ENCODE measurements at regions not wholly inside any gene's neighbourhood (a gene's known extent, or its start where the extent isn't known, plus 50 kb on each side); places are given as distances from the start of the nearest gene placed in this dataset.

GRCh38 chr14:95439881-95440280 lies 76.6 kb downstream of the SYNE3 start:
- Mint-ChIP-seq H3K27me3 (ENCODE audit: low read depth, unreplicated experiment) (peaks cover 5% of the 10 kb centered on the region), H3K9me3 (ENCODE audit: unreplicated experiment) (peaks cover 5% of the 10 kb centered on the region), H3K4me3 (ENCODE audit: unreplicated experiment) (no peak overlapping the region), H3K27ac (ENCODE audit: unreplicated experiment) (no peak overlapping the region), H3K4me1 (ENCODE audit: low read depth, unreplicated experiment) (peaks cover 14% of the 10 kb centered on the region), H3K36me3 (ENCODE audit: low read depth, unreplicated experiment) (peaks cover 2% of the 10 kb centered on the region)
- H3K4me2 ChIP-seq (ENCODE audit: low read length) = no peak overlapping the region
- FAIRE-seq (no peak), DNase-seq (ENCODE audit: low read depth) (no peak)
- no peaks in the 10 kb centered on the region for H3K36me3 ChIP-seq (ENCODE audit: insufficient read depth, low read length)
- no peaks in the 10 kb centered on the region for H3K9me3 ChIP-seq (ENCODE audit: insufficient read depth, low read depth, low read length)
- H3K4me1 ChIP-seq (ENCODE audit: insufficient read depth, low read length) = peaks cover 6% of the 10 kb centered on the region
- no peak overlapping the region for H3K27ac ChIP-seq (ENCODE audit: low read depth, low read length)
- no peak overlapping the region for H3K9ac ChIP-seq (ENCODE audit: low read length)
- H3K27me3 ChIP-seq (ENCODE audit: insufficient read depth, low read length) = no peaks in the 10 kb centered on the region
- no peak overlapping the region for H3K4me3 ChIP-seq (ENCODE audit: insufficient read depth, low read depth, low read length)
- TF ChIP-seq, protein P1, sequence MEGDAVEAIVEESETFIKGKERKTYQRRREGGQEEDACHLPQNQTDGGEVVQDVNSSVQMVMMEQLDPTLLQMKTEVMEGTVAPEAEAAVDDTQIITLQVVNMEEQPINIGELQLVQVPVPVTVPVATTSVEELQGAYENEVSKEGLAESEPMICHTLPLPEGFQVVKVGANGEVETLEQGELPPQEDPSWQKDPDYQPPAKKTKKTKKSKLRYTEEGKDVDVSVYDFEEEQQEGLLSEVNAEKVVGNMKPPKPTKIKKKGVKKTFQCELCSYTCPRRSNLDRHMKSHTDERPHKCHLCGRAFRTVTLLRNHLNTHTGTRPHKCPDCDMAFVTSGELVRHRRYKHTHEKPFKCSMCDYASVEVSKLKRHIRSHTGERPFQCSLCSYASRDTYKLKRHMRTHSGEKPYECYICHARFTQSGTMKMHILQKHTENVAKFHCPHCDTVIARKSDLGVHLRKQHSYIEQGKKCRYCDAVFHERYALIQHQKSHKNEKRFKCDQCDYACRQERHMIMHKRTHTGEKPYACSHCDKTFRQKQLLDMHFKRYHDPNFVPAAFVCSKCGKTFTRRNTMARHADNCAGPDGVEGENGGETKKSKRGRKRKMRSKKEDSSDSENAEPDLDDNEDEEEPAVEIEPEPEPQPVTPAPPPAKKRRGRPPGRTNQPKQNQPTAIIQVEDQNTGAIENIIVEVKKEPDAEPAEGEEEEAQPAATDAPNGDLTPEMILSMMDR (IDR thresholded peaks at IDR 0.05; ENCODE audit: insufficient read depth, low read depth, low read length) = no peak
- no peak for TF ChIP-seq EZH2 (IDR thresholded peaks at IDR 0.05; ENCODE audit: insufficient read depth, low read length)
- no peak overlapping the region for H2AFZ ChIP-seq (ENCODE audit: low read depth, low read length)
- H3K79me2 ChIP-seq (ENCODE audit: insufficient read depth, low read length) = no peaks in the 10 kb centered on the region
- no peaks in the 10 kb centered on the region for H4K20me1 ChIP-seq (ENCODE audit: insufficient read depth, low read length)

- peaks cover 2% of the 10 kb centered on the region for H3K36me3 Mint-ChIP-seq (ENCODE audit: low read depth, unreplicated experiment)
- Histone ChIP-seq H3K36me3 (ENCODE audit: insufficient read depth, low read length) (no peaks in the 10 kb centered on the region), H3K27me3 (ENCODE audit: insufficient read depth, low read length) (no peaks in the 10 kb centered on the region), H2AFZ (ENCODE audit: low read depth, low read length) (no peak overlapping the region), H3K4me3 (ENCODE audit: insufficient read depth, low read depth, low read length) (no peak overlapping the region), H3K9me3 (ENCODE audit: insufficient read depth, low read depth, low read length) (no peaks in the 10 kb centered on the region), H4K20me1 (ENCODE audit: insufficient read depth, low read length) (no peaks in the 10 kb centered on the region), H3K27ac (ENCODE audit: low read depth, low read length) (no peak overlapping the region), H3K4me1 (ENCODE audit: insufficient read depth, low read length) (peaks cover 6% of the 10 kb centered on the region), H3K9ac (ENCODE audit: low read length) (no peak overlapping the region), H3K79me2 (ENCODE audit: insufficient read depth, low read length) (no peaks in the 10 kb centered on the region), H3K4me2 (ENCODE audit: low read length) (no peak overlapping the region)
- H3K27me3 Mint-ChIP-seq (ENCODE audit: low read depth, unreplicated experiment) = peaks cover under 1% of the 10 kb centered on the region
- H3K4me1 Mint-ChIP-seq (ENCODE audit: low read depth, unreplicated experiment) = peaks cover 21% of the 10 kb centered on the region
- TF ChIP-seq, protein P1 (IDR thresholded peaks at IDR 0.05; ENCODE audit: insufficient read depth, low read depth, low read length) = no peak
- no peak for TF ChIP-seq EZH2 (IDR thresholded peaks at IDR 0.05; ENCODE audit: insufficient read depth, low read length)
- H3K9me3 Mint-ChIP-seq (ENCODE audit: unreplicated experiment) = peaks cover 5% of the 10 kb centered on the region
- no peak for FAIRE-seq
- no peak for DNase-seq (ENCODE audit: low read depth)
- no peak overlapping the region for H3K27ac Mint-ChIP-seq (ENCODE audit: unreplicated experiment)
- H3K4me3 Mint-ChIP-seq (ENCODE audit: unreplicated experiment) = no peak overlapping the region
Measured at GRCh38 chr14:95437715-95438114, 78.7 kb downstream of the SYNE3 start.

- peaks cover 5% of the 10 kb centered on the region for H3K9me3 Mint-ChIP-seq (ENCODE audit: unreplicated experiment)
- no peaks in the 10 kb centered on the region for H3K27me3 Mint-ChIP-seq (ENCODE audit: low read depth, unreplicated experiment)
- H3K4me3 Mint-ChIP-seq (ENCODE audit: unreplicated experiment) = no peak overlapping the region
- Histone ChIP-seq H3K9ac (ENCODE audit: low read length) (no peak overlapping the region), H3K79me2 (ENCODE audit: insufficient read depth, low read length) (no peaks in the 10 kb centered on the region), H2AFZ (ENCODE audit: low read depth, low read length) (no peak overlapping the region), H3K9me3 (ENCODE audit: insufficient read depth, low read depth, low read length) (no peaks in the 10 kb centered on the region), H3K4me3 (ENCODE audit: insufficient read depth, low read depth, low read length) (no peak overlapping the region), H4K20me1 (ENCODE audit: insufficient read depth, low read length) (no peaks in the 10 kb centered on the region), H3K27me3 (ENCODE audit: insufficient read depth, low read length) (no peaks in the 10 kb centered on the region), H3K36me3 (ENCODE audit: insufficient read depth, low read length) (no peaks in the 10 kb centered on the region), H3K4me1 (ENCODE audit: insufficient read depth, low read length) (peaks cover 6% of the 10 kb centered on the region), H3K4me2 (ENCODE audit: low read length) (no peak overlapping the region), H3K27ac (ENCODE audit: low read depth, low read length) (no peak overlapping the region)
- H3K27ac Mint-ChIP-seq (ENCODE audit: unreplicated experiment) = no peak overlapping the region
- H3K4me1 Mint-ChIP-seq (ENCODE audit: low read depth, unreplicated experiment) = peaks cover 21% of the 10 kb centered on the region
- FAIRE-seq (no peak), DNase-seq (ENCODE audit: low read depth) (no peak)
- H3K36me3 Mint-ChIP-seq (ENCODE audit: low read depth, unreplicated experiment) = peaks cover 2% of the 10 kb centered on the region
- TF ChIP-seq, protein P1 (IDR thresholded peaks at IDR 0.05; ENCODE audit: insufficient read depth, low read depth, low read length) = no peak
- TF ChIP-seq EZH2 (IDR thresholded peaks at IDR 0.05; ENCODE audit: insufficient read depth, low read length) = no peak
Measured at GRCh38 chr14:95436354-95436753, 80.1 kb downstream of the SYNE3 start.
